Ishikawa (cell line): ENCODE measurements at regions not wholly inside any gene's neighbourhood (a gene's known extent, or its start where the extent isn't known, plus 50 kb on each side); places are given as distances from the start of the nearest gene placed in this dataset.

ENCODE experiments used
- CEBPB ChIP-seq: IDR thresholded peaks from 2 replicates; pipeline ENCODE4 v1.6.1; 2012
- CREB1 ChIP-seq: IDR thresholded peaks from 2 replicates; pipeline ENCODE4 v1.6.1; 2012; ENCODE audit warnings: low read depth
- EGR1 ChIP-seq: IDR thresholded peaks from 2 replicates; pipeline ENCODE4 v1.6.1; 2012
- EP300 ChIP-seq: IDR thresholded peaks from 2 replicates; pipeline ENCODE4 v1.6.1; 2012; ENCODE audit warnings: borderline replicate concordance
- FOXM1 ChIP-seq: IDR thresholded peaks from 2 replicates; pipeline ENCODE4 v1.6.1; 2012; ENCODE audit warnings: low read depth, borderline replicate concordance
- MAX ChIP-seq: IDR thresholded peaks from 2 replicates; pipeline ENCODE4 v1.6.1; 2012
- NFIC ChIP-seq: IDR thresholded peaks from 2 replicates; pipeline ENCODE4 v1.6.1; 2012
- RAD21 ChIP-seq: IDR thresholded peaks from 2 replicates; pipeline ENCODE4 v1.6.1; 2012; ENCODE audit warnings: low read depth
- REST ChIP-seq: IDR thresholded peaks from 2 replicates; pipeline ENCODE4 v1.6.1; 2012; ENCODE audit warnings: low read depth, mild to moderate bottlenecking
- TAF1 ChIP-seq: IDR thresholded peaks from 2 replicates; pipeline ENCODE4 v1.6.1; 2012; ENCODE audit warnings: low read depth, mild to moderate bottlenecking
- TCF12 ChIP-seq: IDR thresholded peaks from 2 replicates; pipeline ENCODE4 v1.6.1; 2012; ENCODE audit warnings: low read depth
- TEAD4 ChIP-seq: IDR thresholded peaks from 2 replicates; pipeline ENCODE4 v1.6.1; 2012
- USF1 ChIP-seq: IDR thresholded peaks from 2 replicates; pipeline ENCODE4 v1.6.1; 2012
- YY1 ChIP-seq: IDR thresholded peaks from 2 replicates; pipeline ENCODE4 v1.6.1; 2012; ENCODE audit warnings: low read depth
- ZBTB7A ChIP-seq: IDR thresholded peaks from 2 replicates; pipeline ENCODE4 v1.6.1; 2012; ENCODE audit warnings: low read depth

- TF ChIP-seq TAF1 (no peak), USF1 (no peak), YY1 (no peak), FOXM1 (no peak), CREB1 (no peak), EGR1 (no peak), TCF12 (no peak), REST (no peak), EP300 (no peak), CEBPB (no peak)
Observed at GRCh38 chr7:47038621-47039020, 543.3 kb downstream of the TNS3 start.

- TF ChIP-seq EGR1, result no peak
- no peak for TF ChIP-seq REST
- TF ChIP-seq FOXM1, result no peak
- TF ChIP-seq TCF12, result no peak
- no peak for TF ChIP-seq RAD21
- TF ChIP-seq YY1, result no peak
- no peak for TF ChIP-seq TEAD4
- TF ChIP-seq ZBTB7A, result no peak
- no peak for TF ChIP-seq CREB1
- TF ChIP-seq CEBPB, result no peak
- TF ChIP-seq TAF1, result no peak
Observed at GRCh38 chr7:47037607-47038006, 544.3 kb downstream of the TNS3 start.

- TF ChIP-seq REST, result no peak
- no peak for TF ChIP-seq YY1
- TF ChIP-seq NFIC, result no peak
- TF ChIP-seq EGR1, result no peak
- TF ChIP-seq ZBTB7A, result no peak
- no peak for TF ChIP-seq TCF12
- TF ChIP-seq EP300, result no peak
- no peak for TF ChIP-seq CREB1
- TF ChIP-seq CEBPB, result no peak
- TF ChIP-seq USF1, result no peak
- no peak for TF ChIP-seq RAD21
- TF ChIP-seq TEAD4, result no peak
- TF ChIP-seq FOXM1, result no peak
- TF ChIP-seq TAF1, result no peak
- TF ChIP-seq MAX, result no peak
Observed at GRCh38 chr7:47036909-47037308, 545.0 kb downstream of the TNS3 start.

GRCh38 chr7:47035522-47035921, 546.4 kb downstream of the TNS3 start:
- TF ChIP-seq YY1 (no peak), CREB1 (no peak), USF1 (no peak), ZBTB7A (no peak), RAD21 (no peak), EGR1 (no peak), MAX (no peak), EP300 (no peak), NFIC (no peak), FOXM1 (no peak)

- no peak for TF ChIP-seq NFIC
- no peak for TF ChIP-seq TAF1
Observed at GRCh38 chr7:47034180-47034579, 547.7 kb downstream of the TNS3 start.
